HG02852 (cell line): ENCODE measurements at regions not wholly inside any gene's neighbourhood (a gene's known extent, or its start where the extent isn't known, plus 50 kb on each side); places are given as distances from the start of the nearest gene placed in this dataset.

Experiments used
- ATAC-seq: cut with Tn5 transposase; IDR thresholded peaks from one replicate; pipeline ENCODE4 v1.9.1; 2021; ENCODE audit warnings: mild to moderate bottlenecking, moderate library complexity; ENCODE audit not compliant: unreplicated experiment

DNA sequence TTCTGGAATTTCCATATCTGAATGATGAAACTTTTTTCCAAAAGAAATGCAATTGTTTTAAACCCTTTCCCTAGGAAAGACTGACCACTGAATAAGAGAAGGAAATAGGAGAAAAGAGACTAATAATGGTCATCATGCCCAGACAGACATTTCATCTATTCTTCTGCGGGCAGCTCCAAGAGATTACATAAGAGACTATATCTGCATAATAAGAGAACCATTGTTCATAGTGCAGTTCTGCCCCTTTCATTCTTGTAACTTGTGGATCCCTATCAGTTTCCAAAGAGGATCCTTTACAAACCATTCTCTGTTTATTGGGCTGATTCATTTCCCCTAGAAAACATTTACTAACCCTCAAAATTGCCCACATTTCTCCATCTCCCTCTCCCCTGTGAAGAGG lies 197.8 kb downstream of the FSCB start:
- no peak for ATAC-seq

DNA sequence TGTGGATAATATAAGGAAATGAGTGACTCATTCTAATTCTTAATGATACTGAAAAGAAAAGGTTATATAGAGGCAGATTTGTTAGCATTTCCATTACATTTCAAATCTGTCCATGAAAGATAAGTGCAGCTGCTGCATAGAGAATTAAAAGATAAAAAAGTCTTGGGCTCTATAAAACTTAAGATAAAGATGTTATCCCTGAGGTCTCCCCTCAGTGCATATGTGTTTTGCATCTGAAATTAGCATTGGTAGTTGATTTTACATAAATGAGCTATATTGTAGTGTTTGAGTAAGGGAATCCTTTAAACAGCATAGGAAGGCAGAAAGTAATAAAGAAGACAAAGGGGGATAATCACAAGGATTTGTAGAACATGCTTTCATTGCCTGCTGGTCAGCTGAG lies 206.2 kb downstream of the FSCB start:
- ATAC-seq: no peak

DNA sequence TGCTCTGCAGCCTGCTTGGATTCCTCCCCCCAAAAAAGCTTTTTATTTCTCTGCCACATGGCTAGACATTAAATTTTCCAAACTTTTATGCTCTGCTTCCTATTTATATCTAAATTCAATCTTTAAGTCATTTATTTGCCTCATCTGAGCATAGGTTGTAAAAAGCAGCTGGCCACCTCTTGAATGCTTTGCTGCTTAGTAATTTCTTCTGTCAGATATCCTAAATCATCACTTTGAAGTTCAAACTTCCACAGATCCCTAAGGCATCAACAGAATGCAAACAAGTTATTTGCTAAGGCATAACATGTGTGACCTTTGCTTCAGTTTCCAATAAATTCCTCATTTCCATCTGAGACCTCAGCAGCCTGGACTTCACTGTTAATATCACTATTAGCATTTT lies 209.6 kb downstream of the FSCB start:
- no peak for ATAC-seq

DNA sequence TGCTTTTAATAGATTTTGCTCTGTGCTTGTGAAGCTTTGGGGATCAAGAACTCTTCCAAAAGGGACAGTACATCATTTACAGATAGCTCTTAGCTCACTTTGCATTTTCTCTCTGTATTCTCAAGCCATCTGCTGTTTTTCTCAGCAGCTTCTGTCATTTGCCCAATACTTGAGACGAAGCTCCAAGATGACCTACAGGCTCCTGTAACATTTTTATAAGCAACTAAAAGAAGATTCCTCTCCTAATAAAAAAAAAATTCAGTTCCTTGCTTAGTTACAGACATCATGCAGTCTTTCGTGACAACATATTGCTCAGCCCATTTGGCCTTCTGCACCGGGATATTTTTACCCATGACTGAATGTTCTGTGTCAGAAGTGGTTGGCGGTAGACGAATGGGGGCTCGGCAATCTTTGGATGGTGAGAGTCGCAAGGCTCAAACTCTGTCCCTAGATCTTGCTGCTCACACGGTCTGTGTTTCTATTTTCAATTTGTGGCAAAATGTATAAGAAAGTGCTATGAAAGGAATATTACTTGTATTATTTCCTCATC lies 215.6 kb downstream of the FSCB start:
- ATAC-seq: no peak

DNA sequence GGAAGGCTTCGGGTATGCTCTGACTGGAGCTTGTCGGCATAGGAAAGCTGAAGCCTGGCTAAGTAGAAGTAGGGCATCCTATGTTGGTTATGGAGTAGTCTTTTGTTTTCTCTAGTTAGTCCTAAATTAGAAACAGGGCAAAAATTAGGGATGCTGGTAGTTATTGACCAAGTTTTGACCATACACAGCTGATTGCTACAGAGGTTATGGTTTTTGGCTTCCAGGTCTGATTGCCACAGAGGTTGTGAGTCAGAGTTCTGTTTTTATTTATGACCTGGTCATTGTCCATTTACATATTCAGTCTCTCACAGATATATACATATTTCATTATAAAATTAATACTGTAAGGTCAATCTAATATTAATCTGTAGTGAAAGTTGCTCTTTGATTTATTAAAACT lies 219.2 kb downstream of the FSCB start:
- ATAC-seq: no peak

DNA sequence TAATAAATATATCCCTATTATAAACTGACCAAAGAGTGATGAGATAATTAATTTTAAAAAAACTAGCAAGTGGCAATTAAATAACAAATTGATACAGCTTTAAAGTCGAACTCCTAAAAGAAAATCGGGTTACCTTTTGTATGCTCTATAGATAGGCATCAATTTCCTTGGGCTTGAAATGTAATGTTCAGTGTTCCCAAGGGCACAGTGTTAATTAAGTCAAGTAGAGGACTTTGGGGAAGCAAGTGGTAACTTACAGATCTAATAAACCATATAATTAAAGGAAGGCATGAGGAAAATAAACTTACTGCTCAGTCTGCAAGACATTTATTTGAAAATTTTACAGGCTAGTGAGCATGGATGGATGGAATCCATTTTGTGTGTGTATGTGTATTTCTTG lies 220.9 kb downstream of the FSCB start:
- no peak for ATAC-seq

DNA sequence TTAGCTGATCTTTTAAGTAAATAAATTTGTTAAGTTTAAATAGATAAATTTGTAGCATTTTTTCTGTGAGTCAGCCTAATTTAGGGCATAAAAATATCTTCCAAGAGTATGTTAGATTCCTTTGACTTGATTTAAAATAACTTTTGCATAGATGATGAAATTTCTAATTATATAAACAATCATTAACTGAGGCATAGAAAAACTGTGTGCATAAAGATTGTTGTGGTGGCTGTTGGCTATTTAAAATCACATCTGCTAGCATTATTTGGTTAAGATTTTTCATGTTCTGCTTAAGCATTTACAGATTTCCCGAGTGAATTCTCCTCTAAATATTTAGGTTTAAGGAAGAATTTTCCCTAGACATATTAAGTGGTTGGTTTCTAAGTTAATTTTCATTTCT lies 223.2 kb downstream of the FSCB start:
- ATAC-seq: no peak

DNA sequence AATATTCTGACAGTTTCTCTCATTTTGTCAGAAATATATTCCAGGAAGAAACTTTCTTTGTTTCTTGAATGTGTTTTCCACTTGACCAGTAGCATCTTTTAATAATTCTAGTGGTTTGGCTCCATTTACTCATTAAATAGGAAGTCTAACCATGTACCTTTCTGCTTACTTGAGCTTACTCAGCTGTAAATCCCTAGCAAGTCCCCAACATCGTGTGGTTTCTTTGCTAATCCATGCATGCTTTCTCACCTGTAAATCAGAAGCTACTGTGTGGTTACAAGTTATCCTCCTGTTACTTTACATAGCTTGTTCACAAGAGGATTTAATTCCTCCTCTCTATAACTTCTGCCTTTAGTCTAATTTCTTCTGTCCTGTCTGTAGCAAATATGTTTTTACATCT lies 227.7 kb downstream of the FSCB start:
- no peak for ATAC-seq

DNA sequence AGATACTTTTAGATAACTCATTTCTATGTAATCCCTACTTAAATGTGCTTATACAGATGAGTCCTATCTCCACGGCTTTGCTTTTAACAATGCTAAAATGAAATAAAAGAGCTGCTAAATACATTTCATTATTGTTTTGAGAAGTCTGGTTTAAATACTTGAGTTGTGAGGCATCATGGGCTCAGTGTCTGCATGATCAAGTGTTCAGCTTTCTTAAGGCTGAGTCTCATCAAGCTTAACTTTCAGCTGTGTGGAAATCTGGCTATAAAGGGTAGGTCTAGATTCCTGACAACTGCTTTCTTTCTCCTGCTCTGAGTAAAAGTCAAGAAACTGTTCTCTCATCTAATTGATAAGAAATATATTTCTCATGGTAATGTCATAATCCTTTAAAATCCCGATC lies 235.4 kb downstream of the FSCB start:
- ATAC-seq: no peak

DNA sequence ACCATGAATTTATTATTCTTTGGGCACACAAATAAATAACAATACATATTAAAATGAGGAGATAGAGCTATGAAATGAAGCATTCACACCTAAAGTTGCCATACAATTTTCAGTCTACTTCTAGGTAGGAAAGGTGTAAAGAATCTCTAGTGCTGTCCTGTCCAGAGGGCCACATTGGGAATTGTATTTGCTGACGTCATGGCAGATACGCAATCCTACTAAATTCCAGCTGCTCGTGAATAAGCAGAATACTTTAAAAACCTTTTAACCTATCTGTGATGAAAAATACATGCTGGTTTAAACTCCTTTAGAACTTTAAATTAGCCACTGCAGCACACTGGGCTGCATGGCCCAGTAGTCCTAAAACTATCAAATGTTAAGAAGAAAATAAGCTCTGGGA lies 236.1 kb downstream of the FSCB start:
- no peak for ATAC-seq

DNA sequence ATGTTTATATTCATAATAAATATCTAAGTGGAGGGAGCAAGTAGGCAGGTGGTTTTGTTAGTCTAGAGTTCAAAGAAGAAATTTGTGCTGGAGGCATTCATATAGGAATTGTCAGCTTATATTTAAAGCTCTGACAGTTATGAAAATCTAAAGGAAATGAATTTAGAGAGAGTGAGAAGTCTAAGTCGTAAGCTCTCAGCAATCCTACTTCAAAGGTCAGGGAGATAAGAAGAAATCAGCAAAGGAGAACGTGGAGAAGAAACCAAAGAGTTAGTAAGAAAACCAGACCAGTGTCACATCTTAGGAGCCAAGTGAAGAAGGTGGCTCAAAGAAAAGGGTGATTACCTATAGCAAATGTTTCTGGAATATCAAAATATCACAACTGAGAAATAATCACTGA lies 241.8 kb downstream of the FSCB start:
- no peak for ATAC-seq

DNA sequence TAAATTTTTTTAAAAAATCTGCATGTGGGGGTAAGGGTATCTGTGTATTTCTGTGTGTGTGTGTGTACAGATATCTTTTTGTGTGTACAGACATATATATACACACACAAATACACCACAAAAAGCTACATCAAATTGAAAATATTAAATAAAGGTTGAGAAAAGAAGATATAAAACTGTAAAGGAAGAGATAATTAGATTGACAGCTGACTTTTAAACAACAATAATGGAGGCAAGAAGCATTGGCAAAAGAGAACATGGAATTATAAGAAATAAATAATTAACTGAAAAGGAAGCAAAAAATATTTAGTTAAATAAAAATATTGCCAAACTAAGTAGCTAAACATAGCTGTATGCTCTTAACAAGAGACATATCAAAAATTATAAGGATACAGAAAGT lies 291.4 kb downstream of the FSCB start:
- ATAC-seq: no peak

DNA sequence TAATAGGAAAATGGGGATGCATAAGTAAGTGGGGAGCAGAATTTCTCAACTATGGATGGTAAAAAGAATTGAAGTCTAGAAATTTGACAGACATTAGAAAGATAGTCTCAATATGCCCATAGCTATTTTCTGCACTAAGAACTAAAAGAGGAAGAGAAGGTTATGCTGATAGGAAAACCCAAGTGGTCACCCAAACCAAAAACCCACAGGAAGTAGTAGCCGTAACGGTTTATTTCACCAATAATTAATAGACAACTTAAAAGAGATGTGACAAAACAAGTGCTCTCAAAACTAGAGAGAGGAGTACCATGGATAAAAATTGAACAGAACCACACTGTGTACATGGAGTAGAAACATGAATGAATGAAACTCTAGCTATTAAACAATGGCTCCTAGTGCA lies 295.4 kb downstream of the FSCB start:
- no peak for ATAC-seq

DNA sequence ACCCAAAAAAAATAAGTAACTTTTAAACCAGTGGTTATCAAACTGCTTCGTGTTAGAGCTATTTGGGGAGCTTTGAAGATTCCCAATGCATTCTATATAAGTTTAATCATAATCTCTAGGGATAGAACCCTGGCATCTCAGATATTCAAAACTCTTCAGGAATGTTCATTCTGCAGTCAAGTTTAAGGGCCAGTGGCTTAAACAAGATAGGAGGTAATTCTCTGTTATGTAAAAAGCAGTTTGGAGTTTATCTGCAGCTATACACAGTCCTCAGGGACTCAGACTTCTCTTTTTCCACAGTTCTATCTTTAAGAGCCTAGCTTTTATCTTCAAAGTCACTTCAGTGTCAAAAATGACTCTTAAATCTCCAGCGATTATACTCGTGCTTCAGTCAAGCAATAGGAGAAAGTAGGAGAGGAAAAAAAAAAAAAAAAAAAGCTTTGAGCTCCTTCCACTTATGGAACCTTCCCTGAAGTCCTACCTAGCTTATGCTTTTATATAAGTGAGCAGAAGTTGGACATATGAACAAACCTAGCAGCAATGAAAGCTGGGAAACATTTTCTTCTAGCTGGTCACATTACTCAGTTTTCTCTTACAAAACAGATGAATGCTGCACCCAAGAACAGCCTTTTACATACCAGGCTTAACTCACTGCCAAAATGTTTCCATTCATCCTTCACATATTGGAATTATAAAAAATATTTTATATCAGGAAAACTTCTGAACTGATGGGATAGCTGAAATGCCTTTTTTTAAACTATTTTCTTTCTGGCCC lies 302.8 kb downstream of the FSCB start:
- no peak for ATAC-seq

DNA sequence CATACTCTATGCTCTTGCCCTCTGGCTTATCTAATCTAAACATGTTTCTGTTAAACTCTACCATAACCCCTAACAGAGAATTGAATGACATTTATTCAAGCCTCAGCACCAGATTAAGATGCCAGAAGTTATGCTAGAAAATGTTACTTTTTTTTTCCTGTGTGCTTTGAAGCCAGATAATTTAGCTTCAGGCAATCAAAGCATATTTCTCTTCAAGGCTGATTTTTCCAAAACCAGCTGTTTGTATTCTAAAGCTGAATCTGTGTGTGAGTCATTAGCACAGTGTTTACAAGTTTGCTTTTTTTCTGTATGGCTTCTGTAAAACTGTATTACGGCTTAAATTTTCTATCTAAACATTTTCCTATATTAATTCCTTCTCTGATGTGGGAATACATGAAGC lies 326.1 kb downstream of the FSCB start:
- no peak for ATAC-seq

DNA sequence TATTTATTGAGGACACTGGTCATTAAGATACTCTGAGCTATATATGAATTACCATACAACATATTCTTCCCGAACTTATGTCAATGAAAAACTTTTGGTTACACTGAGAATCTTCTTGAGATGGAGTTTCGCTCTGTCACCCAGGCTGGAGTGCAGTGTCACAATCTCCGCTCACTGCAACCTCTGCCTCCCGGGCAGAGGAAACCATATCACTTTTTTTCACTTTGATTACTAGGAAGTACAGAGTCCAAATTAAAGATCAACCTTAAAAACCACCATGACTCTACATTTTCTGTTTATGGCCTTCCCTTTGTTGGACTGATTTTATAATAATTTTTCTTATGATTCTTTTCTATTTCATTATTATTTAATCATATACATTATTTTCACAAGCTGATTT lies 336.5 kb downstream of the FSCB start:
- ATAC-seq: no peak

DNA sequence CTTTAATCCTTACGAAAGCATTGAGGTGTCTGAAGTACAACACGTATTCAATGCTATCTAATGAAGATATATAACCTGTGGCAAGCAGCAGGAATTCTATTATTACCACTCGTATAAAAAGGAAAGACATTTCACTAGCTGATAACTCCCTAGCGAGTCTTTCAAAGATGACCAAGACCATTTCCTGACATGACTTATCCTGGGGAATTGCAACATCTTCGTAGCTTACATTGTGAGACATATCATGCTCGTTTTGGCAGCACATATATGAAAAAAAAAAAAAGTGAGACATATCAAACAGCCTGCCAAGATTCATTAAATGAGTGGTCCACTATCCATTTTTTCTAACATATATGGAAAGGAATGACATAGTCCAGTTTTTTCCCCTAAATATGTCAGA lies 337.0 kb downstream of the FSCB start:
- ATAC-seq: no peak

DNA sequence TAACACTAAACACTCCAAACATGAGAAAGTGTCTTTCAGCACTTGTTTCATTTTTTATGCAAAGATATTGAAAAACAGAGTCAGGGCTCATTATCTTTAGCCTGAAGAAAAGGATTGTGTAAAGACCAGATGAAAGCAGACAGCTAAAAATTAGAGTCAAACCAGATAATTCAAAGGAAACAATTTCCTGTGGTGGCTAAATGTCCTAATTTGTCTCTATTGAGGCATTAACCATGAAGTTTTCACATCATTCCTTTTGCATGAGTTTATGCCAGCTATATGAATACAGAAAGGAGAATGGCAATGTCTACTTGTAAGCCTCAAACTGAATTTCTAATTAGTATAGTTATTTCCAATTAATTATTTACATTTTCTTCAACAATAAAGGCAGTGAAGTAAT lies 338.5 kb downstream of the FSCB start:
- no peak for ATAC-seq

DNA sequence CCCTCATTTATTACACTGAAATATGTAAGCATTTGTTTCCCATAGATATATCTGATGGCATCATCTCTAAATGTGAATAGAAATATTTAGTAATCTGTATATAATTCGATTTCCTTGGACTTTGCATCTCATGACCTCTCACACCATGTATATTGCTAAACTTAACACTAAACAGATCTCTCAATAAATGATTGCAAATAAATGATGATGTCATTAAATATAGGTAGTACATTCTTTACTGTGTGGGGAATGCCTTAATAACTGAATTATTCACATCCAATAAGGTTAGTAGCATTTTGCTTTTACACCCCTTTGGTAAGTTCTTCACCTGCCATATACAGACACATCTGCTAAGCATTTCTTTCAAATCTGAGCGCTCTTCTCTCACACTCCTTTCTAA lies 340.5 kb downstream of the FSCB start:
- no peak for ATAC-seq

DNA sequence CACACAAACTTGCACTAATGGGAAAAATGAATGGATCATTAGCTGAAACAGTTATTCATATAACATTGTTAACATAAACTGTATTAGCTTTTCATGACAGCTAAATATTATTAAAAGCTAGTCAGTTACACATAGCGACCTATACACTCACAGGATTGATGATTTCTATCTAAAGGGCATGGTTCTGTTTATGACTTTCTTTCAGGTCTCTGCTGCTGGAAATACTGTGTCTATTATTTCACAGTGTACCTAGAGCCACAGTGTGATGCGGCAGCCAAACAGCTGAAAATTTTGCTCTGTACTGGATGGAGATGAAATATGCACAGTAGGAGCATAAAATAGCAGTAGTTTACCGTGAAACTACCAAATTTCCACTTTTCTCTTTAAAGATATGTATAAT lies 341.1 kb downstream of the FSCB start:
- ATAC-seq: no peak

DNA sequence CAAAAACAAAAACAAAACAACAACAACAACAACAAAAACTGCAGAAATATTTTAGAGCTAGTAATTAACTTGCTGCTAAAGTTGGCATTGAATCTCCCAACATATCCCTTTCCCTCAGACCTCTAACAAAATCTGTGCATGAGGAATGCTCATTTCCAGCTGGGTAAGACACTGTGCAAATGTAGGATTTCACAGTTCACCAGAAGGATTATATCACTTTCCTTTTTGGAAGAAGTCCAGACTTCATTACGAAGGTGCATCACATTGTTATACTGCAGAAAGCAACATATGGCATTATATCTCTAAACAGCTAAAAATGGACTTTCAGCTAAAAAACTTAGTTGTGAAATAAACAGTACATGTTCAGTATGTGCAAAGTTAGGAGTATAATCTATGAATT lies 341.8 kb downstream of the FSCB start:
- no peak for ATAC-seq

DNA sequence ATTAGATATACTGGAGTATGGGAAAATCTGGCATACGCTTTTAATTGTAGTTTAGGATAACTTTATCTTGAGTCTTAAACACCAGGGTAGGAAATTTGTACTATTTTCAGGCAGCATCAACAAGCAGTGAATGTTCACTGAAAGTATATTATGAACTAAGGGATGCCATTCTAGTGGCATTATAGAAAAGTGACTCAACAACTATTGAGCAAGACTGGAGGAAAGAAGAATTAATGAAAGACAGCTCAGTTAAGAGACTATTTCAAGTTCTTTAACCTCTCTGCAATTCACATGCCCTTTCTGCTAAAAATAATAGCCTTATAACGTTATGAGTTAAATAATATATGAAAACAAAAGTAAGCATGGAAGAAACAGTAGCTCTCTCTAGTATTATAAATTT lies 343.1 kb downstream of the FSCB start:
- ATAC-seq: no peak

DNA sequence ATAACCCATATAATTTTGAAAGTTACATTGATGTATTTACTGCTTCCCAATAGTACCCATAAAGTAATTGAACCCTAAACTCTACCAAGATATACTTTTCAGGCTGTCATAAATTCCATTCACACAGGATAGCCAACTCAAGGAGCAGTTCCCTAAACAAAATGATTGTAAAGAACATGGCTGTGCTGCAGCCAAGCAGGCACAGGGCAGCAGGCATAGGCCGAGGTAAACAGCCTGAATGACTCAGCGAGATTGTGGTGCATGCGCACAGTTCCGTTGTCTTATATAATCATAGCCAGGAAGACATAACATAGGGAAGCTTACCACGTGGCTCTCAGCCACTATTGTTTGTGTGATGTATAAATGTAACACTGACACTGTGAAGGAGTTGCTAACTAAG lies 344.9 kb downstream of the FSCB start:
- no peak for ATAC-seq
